NT2/D1 (cell line): ENCODE measurements at regions not wholly inside any gene's neighbourhood (a gene's known extent, or its start where the extent isn't known, plus 50 kb on each side); places are given as distances from the start of the nearest gene placed in this dataset.

Source experiments
- SUZ12 ChIP-seq: IDR thresholded peaks from 2 replicates; pipeline ENCODE4 v1.6.1; 2011; ENCODE audit not compliant: insufficient read length, insufficient read depth; ENCODE audit errors: extremely low read depth
- ZNF274 ChIP-seq: IDR thresholded peaks from 2 replicates; pipeline ENCODE4 v1.6.1; 2011; ENCODE audit warnings: mild to moderate bottlenecking, low read depth, low read length

GRCh38 chr6:37119387-37119886, 50.5 kb upstream of the PIM1 start:
- no peak for TF ChIP-seq SUZ12
- no peak for TF ChIP-seq ZNF274
